GM19239 (cell line): ENCODE measurements at regions not wholly inside any gene's neighbourhood (a gene's known extent, or its start where the extent isn't known, plus 50 kb on each side); places are given as distances from the start of the nearest gene placed in this dataset.
"Not testable (repeated sequence)": the region's sequence is repeated elsewhere in the genome, so short reads cannot be mapped to it uniquely, and the experiment has no call there.

Source experiments
- DNase-seq: peaks from one replicate; pipeline ENCODE4 v3.0.0; 2011; ENCODE audit warnings: low spot score; ENCODE audit not compliant: insufficient read length
- FAIRE-seq: peaks from 2 replicates; lab custom pipeline; 2011; peaks lifted over from hg19 to GRCh38; lab: Jason Lieb, UNC

- FAIRE-seq, result no peak
- no peak for DNase-seq
Observed at GRCh38 chr7:401495-401894, 111.5 kb downstream of the FOXL3 start.

DNA sequence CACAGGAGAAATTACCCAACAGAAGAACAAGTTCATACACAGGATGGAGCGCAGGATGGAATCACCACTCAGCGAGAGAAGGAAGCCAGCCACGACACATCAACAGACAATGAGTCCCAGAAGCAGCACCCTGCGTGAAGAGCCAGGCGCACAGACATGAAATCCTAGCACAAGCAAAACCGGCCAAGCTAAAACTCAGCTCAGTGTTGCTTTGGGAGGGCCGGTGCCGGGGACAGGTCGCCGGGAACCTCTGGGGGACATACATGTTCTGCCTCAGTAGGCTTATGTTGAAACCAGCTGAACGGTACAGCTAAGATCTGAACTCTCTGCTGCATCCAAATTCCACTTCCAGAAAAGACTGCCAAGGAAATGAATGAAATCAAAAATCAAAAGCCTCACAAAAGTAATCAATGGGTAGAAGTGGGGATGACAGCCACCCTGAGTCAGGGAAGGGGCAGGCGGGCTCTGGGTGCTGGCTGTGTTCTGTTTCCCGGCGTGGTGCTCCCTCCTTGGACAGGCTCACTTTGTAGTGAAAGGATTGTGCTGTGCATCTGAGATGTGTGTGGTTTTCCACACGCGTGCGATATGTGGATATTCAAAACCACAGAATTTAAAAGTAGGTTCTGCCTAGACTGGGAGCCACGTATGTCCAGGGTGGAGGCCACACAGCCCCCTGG, 114.7 kb downstream of the PDGFA start:
- DNase-seq (no peak), FAIRE-seq (no peak)

DNA sequence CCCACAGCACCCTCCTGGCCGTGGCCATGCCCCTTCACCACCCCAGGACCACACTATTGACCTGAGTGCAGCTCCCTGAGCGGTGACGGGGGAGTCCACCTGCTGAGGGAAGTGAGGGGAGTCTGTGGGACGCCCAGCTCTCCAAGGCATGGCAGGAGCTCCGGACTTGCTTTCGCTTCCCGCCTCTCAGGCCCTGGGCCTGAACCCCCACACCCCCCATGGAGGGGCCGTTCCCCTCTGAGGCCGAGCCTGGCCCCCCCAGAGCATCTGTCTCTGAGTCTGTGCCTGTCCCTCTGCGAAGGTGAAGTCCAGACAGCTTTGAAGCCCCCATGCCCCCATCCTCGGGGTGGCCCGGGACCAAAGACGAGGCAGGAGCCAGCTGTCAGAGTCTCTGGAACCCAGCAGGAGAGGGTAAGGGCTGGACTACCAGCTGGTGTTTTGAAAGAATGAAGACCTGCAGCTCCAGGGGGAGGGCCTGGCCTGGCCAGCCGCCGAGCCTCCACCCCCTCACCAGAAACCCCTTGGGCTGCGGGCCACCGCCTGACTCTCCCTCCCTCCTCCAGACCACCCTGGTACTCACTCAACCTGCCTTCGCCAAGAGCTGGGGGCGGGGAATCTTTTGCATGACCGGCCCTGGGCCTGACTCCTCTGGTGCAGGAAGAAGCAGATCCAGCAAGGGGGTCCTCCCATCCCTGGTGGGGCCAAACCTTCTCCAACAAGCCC, 114.0 kb downstream of the PDGFA start:
- FAIRE-seq (no peak), DNase-seq (no peak)

DNA sequence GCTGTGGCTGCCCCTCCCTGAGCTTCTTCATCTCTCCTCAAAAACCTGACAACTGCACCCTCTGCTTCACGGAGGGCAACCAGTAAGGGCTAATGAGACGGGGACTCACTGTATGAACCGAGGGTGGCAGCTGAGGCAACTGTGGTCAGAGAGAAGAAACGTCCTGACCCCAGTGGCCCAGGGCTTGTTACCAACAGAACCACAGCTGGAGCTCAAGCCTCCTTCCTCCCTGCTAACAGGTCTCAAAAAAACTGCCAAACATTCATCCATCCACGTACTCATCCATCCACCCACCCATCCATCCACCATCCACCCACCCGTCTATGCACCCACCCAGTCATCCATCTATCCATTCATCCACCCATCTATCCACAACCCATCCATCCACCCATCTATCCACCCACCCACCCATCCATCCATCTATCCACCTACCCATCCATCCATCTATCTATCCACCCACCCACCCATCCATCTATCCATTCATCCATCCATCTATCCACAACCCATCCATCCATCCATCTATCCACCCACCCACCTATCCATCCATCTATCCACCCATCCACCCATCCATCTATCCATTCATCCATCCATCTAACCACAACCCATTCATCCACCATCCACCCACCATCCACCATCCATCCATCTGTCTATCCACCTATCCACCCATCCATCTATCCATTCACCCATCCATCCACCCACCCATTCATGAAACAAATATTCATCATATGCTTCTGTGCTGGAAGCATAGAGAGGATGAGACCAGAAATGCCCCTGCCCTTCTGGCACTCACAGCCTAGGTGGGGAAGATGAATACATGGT, 111.7 kb downstream of the PDGFA start:
- DNase-seq, result no peak
- no peak for FAIRE-seq

GRCh38 chr7:408751-409311, 110.8 kb downstream of the PDGFA start:
- FAIRE-seq (no peak), DNase-seq (no peak)

GRCh38 chr7:409339-410281, 110.0 kb downstream of the PDGFA start:
- no peak for DNase-seq
- no peak for FAIRE-seq

DNA sequence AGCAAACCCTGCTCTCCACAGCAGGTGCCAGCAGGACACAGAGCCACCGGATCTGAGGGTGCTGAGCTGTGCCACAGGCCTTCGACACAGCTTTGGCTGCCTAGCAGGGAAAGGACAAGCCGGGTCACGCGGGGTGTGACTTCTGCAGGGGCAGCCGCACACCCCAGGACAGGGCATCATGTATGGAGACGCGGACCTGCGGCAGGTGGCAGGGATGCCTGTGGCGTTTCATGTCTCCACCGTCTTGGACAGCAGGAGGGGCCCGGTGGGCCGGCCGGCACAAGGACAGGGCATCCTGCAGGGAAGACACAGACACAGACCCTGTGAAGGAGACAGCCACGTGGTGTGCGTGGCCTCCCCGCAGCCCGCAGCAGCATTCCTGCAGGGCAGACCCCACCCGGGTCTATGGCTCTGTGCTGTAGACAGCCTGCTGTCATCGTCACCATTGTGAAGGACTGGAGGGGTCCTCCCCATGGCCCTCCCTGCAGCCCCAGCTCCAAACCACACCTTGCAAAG, 109.2 kb downstream of the PDGFA start:
- FAIRE-seq (no peak), DNase-seq (no peak)

DNA sequence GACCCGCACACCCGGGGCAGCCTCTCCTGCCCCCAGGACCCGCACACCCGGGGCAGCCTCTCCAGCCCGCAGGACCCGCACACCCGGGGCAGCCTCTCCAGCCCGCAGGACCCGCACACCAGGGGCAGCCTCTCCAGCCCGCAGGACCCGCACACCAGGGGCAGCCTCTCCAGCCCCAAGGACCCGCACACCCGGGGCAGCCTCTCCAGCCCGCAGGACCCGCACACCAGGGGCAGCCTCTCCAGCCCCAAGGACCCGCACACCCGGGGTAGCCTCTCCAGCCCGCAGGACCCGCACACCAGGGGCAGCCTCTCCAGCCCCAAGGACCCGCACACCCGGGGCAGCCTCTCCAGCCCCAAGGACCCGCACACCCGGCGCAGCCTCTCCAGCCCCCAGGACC, 108.5 kb downstream of the PDGFA start:
- not testable (repeated sequence) for FAIRE-seq, DNase-seq

DNA sequence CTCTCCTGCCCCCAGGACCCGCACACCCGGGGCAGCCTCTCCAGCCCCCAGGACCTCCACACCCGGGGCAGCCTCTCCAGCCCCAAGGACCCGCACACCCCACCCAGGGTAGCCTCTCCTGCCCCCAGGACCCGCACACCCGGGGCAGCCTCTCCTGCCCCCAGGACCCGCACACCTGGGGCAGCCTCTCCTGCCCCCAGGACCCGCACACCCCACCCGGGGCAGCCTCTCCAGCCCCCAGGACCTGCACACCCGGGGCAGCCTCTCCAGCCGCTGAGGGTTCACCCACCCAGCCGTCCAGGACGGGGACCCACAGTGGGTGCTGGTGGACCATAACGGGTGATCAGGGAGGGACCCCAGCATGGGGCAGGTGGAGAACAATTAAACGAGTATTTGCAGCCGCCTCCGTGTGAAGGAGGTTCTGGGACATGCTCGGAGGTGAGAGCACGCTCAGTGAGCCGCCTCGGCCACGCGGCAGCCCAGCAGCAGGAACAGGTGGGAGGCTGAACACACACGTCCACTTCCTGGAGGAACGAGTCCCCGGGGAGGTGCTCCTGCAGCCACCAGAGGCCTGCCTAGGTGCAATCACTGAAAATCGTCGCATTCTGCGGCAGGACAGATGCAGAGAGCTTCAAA, 107.9 kb downstream of the PDGFA start:
- DNase-seq (no peak), FAIRE-seq (no peak)

- no peak for FAIRE-seq
- no peak for DNase-seq
Observed at GRCh38 chr7:412313-412710, 107.3 kb downstream of the PDGFA start.

DNA sequence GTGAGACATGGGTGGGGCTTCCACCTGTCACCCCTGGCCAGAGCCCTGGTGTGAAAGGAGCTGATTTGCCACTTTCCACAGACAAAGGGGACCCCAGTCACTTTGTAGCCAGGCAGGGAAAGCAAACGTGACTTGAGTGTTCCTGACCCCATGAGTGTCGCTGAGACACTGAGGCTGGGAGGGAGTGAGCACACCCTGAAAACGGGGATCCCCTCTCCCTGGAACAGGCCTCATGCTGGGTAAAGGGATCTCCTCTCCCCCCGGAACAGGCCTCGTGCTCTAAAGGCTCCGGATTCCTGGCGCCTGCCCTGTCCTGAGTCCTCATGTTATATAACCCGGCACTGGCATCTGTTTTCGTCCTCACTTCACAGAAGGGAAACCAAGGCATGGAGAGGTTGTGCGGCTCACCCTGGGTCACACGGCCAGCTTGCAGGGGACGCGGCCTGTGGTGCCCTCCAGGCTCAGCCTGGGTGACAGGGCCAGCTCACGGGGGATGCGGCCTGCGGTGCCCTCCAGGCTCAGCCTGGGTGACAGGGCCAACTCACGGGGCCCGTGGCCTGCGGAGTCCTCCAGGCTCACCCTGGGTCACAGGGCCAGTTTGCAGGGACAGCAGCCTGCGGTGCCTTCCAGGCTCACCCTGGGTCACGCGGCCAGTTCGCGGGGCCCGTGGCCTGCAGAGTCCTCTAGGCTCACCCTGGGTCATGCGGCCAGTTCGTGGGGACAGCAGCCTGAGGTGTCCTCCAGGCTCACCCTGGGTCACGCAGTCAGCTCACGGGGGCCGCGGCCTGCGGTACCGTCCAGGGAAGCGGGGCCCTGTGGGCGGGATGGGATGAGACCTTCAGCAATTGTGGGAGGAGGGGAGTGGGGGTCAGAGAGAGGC, 104.7 kb downstream of the PDGFA start:
- DNase-seq, result no peak

GRCh38 chr7:415646-416525, 103.8 kb downstream of the PDGFA start:
- FAIRE-seq (no peak), DNase-seq (no peak)

More for the DNA sequence above, 104.7 kb downstream of the PDGFA start:
- no peak for FAIRE-seq

DNA sequence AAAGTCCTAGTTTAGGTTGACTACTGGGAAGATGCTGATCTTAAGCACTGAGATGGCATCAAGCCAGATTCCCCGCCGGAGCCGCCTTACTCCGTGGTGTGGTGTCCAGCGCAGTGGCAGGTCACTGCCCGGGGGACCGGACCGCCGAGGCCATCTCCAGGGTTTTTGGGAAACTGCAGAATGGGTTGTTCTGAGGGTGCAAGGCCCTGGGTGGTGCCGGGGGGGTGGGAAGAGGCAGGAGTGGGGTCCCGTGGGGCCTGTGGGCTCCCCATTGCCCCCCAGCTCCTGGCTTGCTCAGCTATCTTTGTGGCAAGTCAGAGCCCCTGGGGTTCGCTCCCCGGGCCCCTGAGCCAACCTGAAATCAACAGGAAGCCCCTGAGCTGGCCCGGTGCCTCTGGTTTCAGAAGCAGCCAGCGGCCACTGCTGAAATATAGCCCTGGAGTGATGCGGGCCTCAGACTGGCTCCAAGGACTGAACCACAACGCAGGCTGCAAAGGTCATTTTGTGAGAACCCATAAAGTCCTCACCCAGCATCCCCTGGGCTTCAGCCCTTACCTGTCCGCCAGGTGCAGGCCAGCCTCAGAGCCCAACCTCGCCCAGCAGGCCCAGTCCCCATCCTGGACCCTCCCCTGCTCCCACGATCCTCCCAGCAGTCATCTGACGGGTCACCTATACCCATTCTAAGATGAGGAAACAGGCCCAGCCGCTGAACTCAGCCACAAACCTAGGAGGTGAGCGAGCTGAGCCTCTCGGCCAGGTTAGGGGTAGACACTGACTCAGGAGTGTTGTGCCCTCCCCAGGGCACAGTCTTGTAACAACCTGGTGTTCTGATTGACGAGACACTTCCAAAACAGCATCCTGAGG, 102.7 kb downstream of the PDGFA start:
- no peak for FAIRE-seq
- no peak for DNase-seq

DNA sequence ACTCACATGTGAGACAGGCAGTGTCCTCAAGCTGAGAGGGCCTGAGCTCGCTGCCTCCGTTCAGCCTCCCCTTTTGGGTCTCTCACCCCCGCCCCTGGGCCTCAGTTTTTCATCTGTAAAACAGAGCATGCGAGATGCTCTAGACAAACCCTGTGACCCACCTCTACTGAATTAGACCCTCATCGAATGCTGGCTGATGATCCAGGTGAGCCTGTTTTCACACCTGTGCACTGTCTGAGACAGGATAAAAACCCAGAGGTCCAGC, 102.1 kb downstream of the PDGFA start:
- no peak for FAIRE-seq
- DNase-seq, result no peak

DNA sequence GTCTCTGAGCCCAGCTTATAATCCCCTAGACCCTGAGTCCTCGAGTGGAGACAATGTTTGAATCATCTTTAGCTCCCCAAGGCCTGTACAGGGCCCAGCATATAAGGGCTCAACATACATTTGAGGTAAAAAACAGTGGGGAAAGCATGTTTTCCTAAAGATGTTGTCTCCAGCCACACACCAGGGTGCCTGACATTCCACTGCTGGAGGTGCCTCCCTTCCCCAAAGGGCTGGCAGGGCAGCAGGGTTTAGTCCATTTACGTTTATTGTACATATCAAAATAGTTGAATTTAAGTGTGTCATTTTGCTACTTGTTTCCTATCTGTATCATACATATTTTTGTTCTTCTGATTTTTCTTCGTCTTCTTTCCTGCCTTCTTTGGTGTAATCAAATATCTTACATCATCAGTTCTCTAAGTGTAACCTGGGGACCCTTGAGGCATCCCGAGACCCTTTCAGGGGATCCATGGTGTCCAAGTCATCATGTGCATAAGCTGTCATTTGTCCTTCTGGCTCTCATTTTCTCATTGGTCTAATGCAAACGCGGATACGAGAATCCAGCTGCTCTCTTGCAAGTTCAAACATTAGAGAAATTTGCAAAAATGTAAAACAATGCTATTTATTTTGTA, 101.6 kb downstream of the PDGFA start:
- FAIRE-seq (no peak), DNase-seq (no peak)

DNA sequence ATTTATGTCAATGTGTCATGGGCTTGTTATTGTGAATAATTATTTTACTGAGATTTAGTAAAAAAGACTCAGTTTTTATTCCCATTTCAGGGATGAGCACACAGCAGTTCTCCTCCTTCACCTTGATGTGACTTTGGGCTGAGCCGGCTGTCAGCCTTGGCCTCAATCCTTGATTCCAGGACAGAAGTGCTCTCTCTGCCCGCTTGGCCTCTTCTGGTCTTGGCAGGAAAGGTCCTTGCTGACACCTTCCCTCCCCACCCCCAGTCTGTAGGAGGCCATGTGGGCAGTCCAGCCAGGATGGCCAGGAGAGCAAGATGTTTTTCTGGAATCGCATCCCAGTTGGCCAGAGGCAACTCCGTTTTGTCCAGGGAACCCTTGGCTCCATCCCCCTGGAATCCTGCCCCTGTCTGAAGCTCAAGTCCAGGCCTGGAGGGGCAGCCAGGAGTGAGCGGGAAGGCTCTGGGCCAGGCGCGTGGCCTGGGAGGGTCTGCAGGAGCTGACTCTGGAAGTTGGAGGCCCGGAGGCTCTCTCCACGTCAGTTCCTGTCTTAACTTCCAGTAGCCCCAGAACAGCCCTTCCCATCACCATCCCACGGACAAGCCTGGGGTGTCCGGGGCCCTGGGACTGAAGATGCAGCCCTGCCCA, 100.9 kb downstream of the PDGFA start:
- FAIRE-seq, result no peak

More for the DNA sequence above, 100.9 kb downstream of the PDGFA start:
- DNase-seq, result no peak
